ENCODE measurements at regions not wholly inside any gene's neighbourhood (a gene's known extent, or its start where the extent isn't known, plus 50 kb on each side); places are given as distances from the start of the nearest gene placed in this dataset.
"Not testable (repeated sequence)": the region's sequence is repeated elsewhere in the genome, so short reads cannot be mapped to it uniquely, and the experiment has no call there.

- Histone ChIP-seq H3K4me1 (ENCODE audit: control insufficient read depth in 2 of 3, insufficient read depth in 2 of 3, low read depth in 1 of 3, low read length in 3 of 3) (no peaks in the 10 kb centered on the region), H3K9ac (ENCODE audit: low read length in 3 of 3) (no peak overlapping the region), H3K36me3 (ENCODE audit: control insufficient read depth in 2 of 3, insufficient read depth in 3 of 3, low read length in 3 of 3) (no peaks in the 10 kb centered on the region), H3K27ac (ENCODE audit: low read depth in 2 of 2, low read length in 2 of 2) (no peak overlapping the region), H3K4me3 (ENCODE audit: low read length in 3 of 3) (no peak overlapping the region), H3K27me3 (ENCODE audit: control insufficient read depth, insufficient read depth, low read length) (no peaks in the 10 kb centered on the region), H3K9me3 (ENCODE audit: control insufficient read depth in 2 of 3, insufficient read depth in 1 of 3, low read length in 3 of 3) (no peaks in the 10 kb centered on the region)
- DNase-seq (no peak), FAIRE-seq (no peak)
- TF ChIP-seq CTCF (IDR thresholded peaks at IDR 0.05; ENCODE audit: borderline replicate concordance, extremely low read depth, insufficient read depth), result no peak
- intact Hi-C loops (cut with DNase I), result no loop called here
Observed at GRCh38 chr7:12493863-12494686, 76.4 kb upstream of the SCIN start.

- intact Hi-C loops (cut with DNase I), result no loop called here
- no peaks in the 10 kb centered on the region for H3K36me3 ChIP-seq (ENCODE audit: control insufficient read depth in 2 of 3, insufficient read depth in 3 of 3, low read length in 3 of 3)
- H3K9ac ChIP-seq (ENCODE audit: low read length in 3 of 3), result no peak overlapping the region
- H3K27me3 ChIP-seq (ENCODE audit: control insufficient read depth, insufficient read depth, low read length), result no peaks in the 10 kb centered on the region
- no peak overlapping the region for H3K4me3 ChIP-seq (ENCODE audit: low read length in 3 of 3)
- no peaks in the 10 kb centered on the region for H3K9me3 ChIP-seq (ENCODE audit: control insufficient read depth in 2 of 3, insufficient read depth in 1 of 3, low read length in 3 of 3)
- no peak for TF ChIP-seq CTCF (IDR thresholded peaks at IDR 0.05; ENCODE audit: borderline replicate concordance, extremely low read depth, insufficient read depth)
- no peaks in the 10 kb centered on the region for H3K4me1 ChIP-seq (ENCODE audit: control insufficient read depth in 2 of 3, insufficient read depth in 2 of 3, low read depth in 1 of 3, low read length in 3 of 3)
- DNase-seq (no peak), FAIRE-seq (no peak)
- H3K27ac ChIP-seq (ENCODE audit: low read depth in 2 of 2, low read length in 2 of 2), result no peak overlapping the region
Observed at GRCh38 chr7:12494687-12495024, 75.9 kb upstream of the SCIN start.

GRCh38 chr7:12496901-12497674, 73.4 kb upstream of the SCIN start:
- DNase-seq (peak in 2 of 5 donors; percentile 61 to 63), FAIRE-seq (peak; percentile 92)
- H3K9ac ChIP-seq (ENCODE audit: low read length in 3 of 3); intact Hi-C loops (cut with DNase I); H3K27ac ChIP-seq (ENCODE audit: low read depth in 2 of 2, low read length in 2 of 2); H3K27me3 ChIP-seq (ENCODE audit: control insufficient read depth, insufficient read depth, low read length); H3K9me3 ChIP-seq (ENCODE audit: control insufficient read depth in 2 of 3, insufficient read depth in 1 of 3, low read length in 3 of 3); H3K4me1 ChIP-seq (ENCODE audit: control insufficient read depth in 2 of 3, insufficient read depth in 2 of 3, low read depth in 1 of 3, low read length in 3 of 3); H3K36me3 ChIP-seq (ENCODE audit: control insufficient read depth in 2 of 3, insufficient read depth in 3 of 3, low read length in 3 of 3); H3K4me3 ChIP-seq (ENCODE audit: low read length in 3 of 3): not testable (repeated sequence)
- peak; percentile 27 for TF ChIP-seq CTCF (IDR thresholded peaks at IDR 0.05; ENCODE audit: borderline replicate concordance, extremely low read depth, insufficient read depth)

Measured in kidney (tissue), 13 donors.